H1 (cell line): ENCODE measurements at regions not wholly inside any gene's neighbourhood (a gene's known extent, or its start where the extent isn't known, plus 50 kb on each side); places are given as distances from the start of the nearest gene placed in this dataset.

Experiments
- CTCF ChIA-PET: fragments of 300-600 bp; sonication (Branson Sonifier 250); formaldehyde crosslinking; loops from one replicate; lab custom pipeline; 2021; ENCODE audit not compliant: partially characterized antibody; lab: Charles Lee
- POLR2A ChIA-PET: fragments of 300-600 bp; sonication (Branson Sonifier 250); formaldehyde crosslinking; loops from one replicate; lab custom pipeline; 2021; ENCODE audit warnings: inconsistent platforms; ENCODE audit not compliant: partially characterized antibody; lab: Charles Lee
- DNase-seq, 2 experiments: peaks; one replicate each; pipeline versions ENCODE4 v3.0.0 to v3.0.0-alpha.2; 2010 to 2022; ENCODE audit warnings: low spot score in 2 of 2, low read depth in 1 of 2, mixed read lengths in 1 of 2
- FAIRE-seq: peaks from 2 replicates; lab custom pipeline; 2011; peaks lifted over from hg19 to GRCh38; lab: Jason Lieb, UNC
- H2AFZ ChIP-seq: 2 replicates; pipeline ENCODE4 v1.8.1; 2012; ENCODE audit warnings: low read length, inconsistent platforms
- H2AK5ac ChIP-seq: 2 replicates; pipeline ENCODE4 v1.6.1; 2013; ENCODE audit warnings: low read depth, low read length
- H2BK120ac ChIP-seq: replicated peaks from 2 replicates; pipeline ENCODE3; 2013; ENCODE audit warnings: low read depth, low read length, inconsistent platforms
- H2BK12ac ChIP-seq: 2 replicates; pipeline ENCODE4 v1.6.1; 2013; ENCODE audit warnings: low read depth, low read length
- H2BK15ac ChIP-seq: 2 replicates; pipeline ENCODE4 v1.6.1; 2013; ENCODE audit warnings: low read length
- H2BK20ac ChIP-seq: 2 replicates; pipeline ENCODE4 v1.6.1; 2013; ENCODE audit warnings: low read length
- H2BK5ac ChIP-seq: 2 replicates; pipeline ENCODE4 v1.6.1; 2013; ENCODE audit warnings: low read depth, low read length
- H3K14ac ChIP-seq: 2 replicates; pipeline ENCODE4 v1.6.1; 2013; ENCODE audit warnings: inconsistent platforms; ENCODE audit not compliant: insufficient read length
- H3K18ac ChIP-seq: 2 replicates; pipeline ENCODE4 v1.6.1; 2013; ENCODE audit warnings: low read length; ENCODE audit errors: extremely low read depth
- H3K23ac ChIP-seq: 2 replicates; pipeline ENCODE4 v1.6.1; 2013; ENCODE audit warnings: inconsistent platforms; ENCODE audit not compliant: insufficient read length
- H3K23me2 ChIP-seq: 2 replicates; pipeline ENCODE4 v1.6.1; 2013; ENCODE audit warnings: low read depth, low read length
- H3K27ac ChIP-seq: 2 replicates; pipeline ENCODE4 v1.6.1; 2011; ENCODE audit warnings: low read depth, low read length, inconsistent platforms
- H3K27me3 ChIP-seq, 4 experiments: replicated peaks in 1 of 4; 1 replicate in 1 of 4; 2 replicates in 3 of 4; pipeline versions ENCODE4 v1.6.1 to v1.8.1; 2011 to 2013; ENCODE audit warnings: low read length in 3 of 4, mild to moderate bottlenecking in 3 of 4, inconsistent platforms in 2 of 4, mixed read lengths in 2 of 4, moderate library complexity in 1 of 4; ENCODE audit not compliant: control insufficient read depth in 3 of 4, insufficient read depth in 3 of 4; ENCODE audit errors: extremely low read depth in 1 of 4
- H3K36me3 ChIP-seq, 4 experiments: 2 replicates each; pipeline versions ENCODE4 v1.6.1 to v1.8.1; 2011 to 2013; ENCODE audit warnings: mild to moderate bottlenecking in 4 of 4, low read length in 3 of 4, moderate library complexity in 2 of 4, control low read depth in 1 of 4, inconsistent platforms in 1 of 4; ENCODE audit not compliant: insufficient read depth in 4 of 4, control insufficient read depth in 2 of 4
- H3K4ac ChIP-seq: replicated peaks from 2 replicates; pipeline ENCODE3; 2013; ENCODE audit warnings: low read length, low read depth, mixed read lengths, inconsistent platforms; ENCODE audit not compliant: insufficient read length
- H3K4me1 ChIP-seq, 4 experiments: replicated peaks in 1 of 4; 1 replicate in 1 of 4; 2 replicates in 3 of 4; pipeline versions ENCODE4 v1.6.1 to v1.8.1; 2011 to 2013; ENCODE audit warnings: low read length in 3 of 4, inconsistent platforms in 2 of 4, mixed read lengths in 1 of 4; ENCODE audit not compliant: insufficient read depth in 4 of 4, control insufficient read depth in 3 of 4
- H3K4me2 ChIP-seq, 2 experiments: 2 replicates each; pipeline versions ENCODE4 v1.6.1 to v1.8.1; 2011 to 2013; ENCODE audit warnings: low read depth in 2 of 2, low read length in 2 of 2, control low read depth in 1 of 2, inconsistent platforms in 1 of 2, mild to moderate bottlenecking in 1 of 2; ENCODE audit not compliant: insufficient read depth in 1 of 2
- H3K4me3 ChIP-seq, 4 experiments: fragments of 200-600, 300-600 bp in 1 of 4; sonication (generic), shearing (Covaris generic), sonication (Bioruptor Twin) in 1 of 4; 2 replicates each; pipeline versions ENCODE4 v1.5.1 to v1.8.1; 2011 to 2016; ENCODE audit warnings: low read length in 4 of 4, low read depth in 3 of 4, control low read depth in 2 of 4, inconsistent platforms in 2 of 4, mild to moderate bottlenecking in 2 of 4, mixed read lengths in 1 of 4, moderate library complexity in 1 of 4; ENCODE audit not compliant: insufficient read depth in 2 of 4; ENCODE audit errors: extremely low read depth in 1 of 4
- H3K56ac ChIP-seq: replicated peaks from 2 replicates; pipeline ENCODE3; 2013; ENCODE audit warnings: low read depth, mild to moderate bottlenecking, mixed read lengths, low read length, inconsistent platforms; ENCODE audit not compliant: insufficient read length
- H3K79me1 ChIP-seq: 2 replicates; pipeline ENCODE4 v1.6.1; 2013; ENCODE audit warnings: low read depth, low read length, control low read depth
- H3K79me2 ChIP-seq, 2 experiments: 2 replicates each; pipeline versions ENCODE4 v1.6.1 to v1.8.1; 2012 to 2013; ENCODE audit warnings: low read length in 2 of 2, mild to moderate bottlenecking in 2 of 2, inconsistent platforms in 1 of 2; ENCODE audit not compliant: insufficient read depth in 2 of 2, control insufficient read depth in 1 of 2
- H3K9ac ChIP-seq, 4 experiments: replicated peaks in 1 of 4; 1 replicate in 1 of 4; 2 replicates in 3 of 4; pipeline versions ENCODE4 v1.6.1 to v1.8.1; 2011 to 2013; ENCODE audit warnings: low read depth in 3 of 4, low read length in 3 of 4, control low read depth in 2 of 4, mild to moderate bottlenecking in 2 of 4, moderate library complexity in 2 of 4, inconsistent platforms in 1 of 4; ENCODE audit errors: extremely low read depth in 1 of 4
- H3K9me3 ChIP-seq, 2 experiments: 2 replicates each; pipeline versions ENCODE4 v1.6.1 to v1.8.1; 2012 to 2013; ENCODE audit warnings: mild to moderate bottlenecking in 2 of 2, moderate library complexity in 2 of 2, control low read depth in 1 of 2, inconsistent platforms in 1 of 2, low read depth in 1 of 2, low read length in 1 of 2, mixed read lengths in 1 of 2; ENCODE audit not compliant: insufficient read depth in 2 of 2
- H4K20me1 ChIP-seq, 2 experiments: replicated peaks in 1 of 2; 2 replicates each; pipeline versions ENCODE3 to v1.8.1; 2011 to 2013; ENCODE audit warnings: inconsistent platforms in 2 of 2, low read length in 2 of 2, mild to moderate bottlenecking in 1 of 2; ENCODE audit not compliant: insufficient read depth in 2 of 2, control insufficient read depth in 1 of 2
- H4K5ac ChIP-seq: 2 replicates; pipeline ENCODE4 v1.6.1; 2013; ENCODE audit warnings: low read length, low read depth, mixed read lengths, inconsistent platforms; ENCODE audit not compliant: insufficient read length
- H4K8ac ChIP-seq: 2 replicates; pipeline ENCODE4 v1.8.0; 2013; ENCODE audit warnings: mild to moderate bottlenecking, moderate library complexity, low read length, inconsistent platforms; ENCODE audit not compliant: insufficient read depth; ENCODE audit errors: extremely low read depth
- H4K91ac ChIP-seq: replicated peaks from 2 replicates; pipeline ENCODE3; 2013; ENCODE audit warnings: low read length, mixed read lengths, inconsistent platforms; ENCODE audit not compliant: insufficient read length
- KDM1A ChIP-seq: fragments of 200-600, 300-600 bp; sonication (generic); IDR thresholded peaks from 2 replicates; pipeline ENCODE4 v1.7.1; 2016; ENCODE audit warnings: mild to moderate bottlenecking, low read length, borderline replicate concordance
- PHF8 ChIP-seq: fragments of 200-600 bp; sonication (generic); conservative IDR thresholded peaks from 2 replicates; pipeline ENCODE4 v1.7.1; 2012; ENCODE audit warnings: low read depth, mild to moderate bottlenecking, inconsistent platforms, low read length, moderate library complexity
- WGBS, 2 experiments: shearing (Covaris generic) in 1 of 2; methylation state at CpG; one replicate each; pipeline versions ENCODE4 v1.1.6 to v1.1.7; 2013 to 2015; ENCODE audit warnings: low lambda C conversion rate in 2 of 2, mixed read lengths in 2 of 2, inconsistent platforms in 1 of 2, low coverage in 1 of 2, missing lambda C conversion rate in 1 of 2; ENCODE audit not compliant: insufficient replicate concordance in 2 of 2, insufficient coverage in 1 of 2, insufficient read length in 1 of 2; ENCODE audit errors: extremely low coverage in 1 of 2, missing lambda C conversion rate in 1 of 2; 5-methylcytosine and 5-hydroxymethylcytosine counted together

DNA sequence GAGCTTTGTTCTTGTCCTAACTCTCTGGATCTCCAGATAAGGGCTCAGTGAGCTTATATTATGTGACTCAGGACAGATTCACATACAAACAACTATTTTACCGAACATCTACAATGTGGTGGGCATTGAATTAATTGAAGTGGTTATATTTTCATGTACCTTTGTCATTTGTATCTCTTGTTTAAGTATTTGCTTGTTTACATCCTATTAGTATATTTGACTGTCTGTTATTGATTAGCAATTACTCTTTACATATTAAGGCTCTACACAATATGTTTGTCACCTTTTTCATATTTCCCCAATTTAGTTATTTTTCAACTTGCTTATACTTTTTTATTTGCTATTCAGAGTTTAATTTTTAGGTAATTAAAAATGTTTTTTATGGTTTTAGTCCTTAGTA, 222.4 kb downstream of the TFAP2C start:
- H3K36me3 ChIP-seq = no peaks in the 10 kb centered on the region
- ChIA-PET POLR2A (no interaction called here), CTCF (interaction anchor here (0.9 to 1.9 kb wide), 2 partner anchors 122 to 163 kb away, joined by 3 to 5 read pairs; no protein-coding TSS in a partner anchor)
- H3K18ac ChIP-seq = no peak overlapping the region
- H3K9me3 ChIP-seq = no peaks in the 10 kb centered on the region
- H3K14ac ChIP-seq = no peak overlapping the region
- no peaks in the 10 kb centered on the region for H3K23me2 ChIP-seq
- H3K4me2 ChIP-seq = no peak overlapping the region
- H4K8ac ChIP-seq = no peak overlapping the region
- no peaks in the 10 kb centered on the region for H3K27me3 ChIP-seq
- FAIRE-seq = no peak
- H2AFZ ChIP-seq = no peak overlapping the region
- no peak for DNase-seq
- H3K23ac ChIP-seq = no peak overlapping the region
- H3K9ac ChIP-seq = no peak overlapping the region
- no peak overlapping the region for H3K27ac ChIP-seq
- no peak overlapping the region for H2BK120ac ChIP-seq
- H2BK12ac ChIP-seq = no peak overlapping the region
- H3K4me3 ChIP-seq = no peak overlapping the region
- H4K20me1 ChIP-seq = peaks cover 0 to 3% of the 10 kb centered on the region in 2 experiments
- no peak overlapping the region for H2BK5ac ChIP-seq
- no peak overlapping the region for H2BK20ac ChIP-seq
- H4K5ac ChIP-seq = no peak overlapping the region
- no peak overlapping the region for H3K56ac ChIP-seq
- H2BK15ac ChIP-seq = no peak overlapping the region
- no peak overlapping the region for H4K91ac ChIP-seq
- H2AK5ac ChIP-seq = no peak overlapping the region
- no peak overlapping the region for H3K4ac ChIP-seq
- 95% methylated on average over 1 of the region's 1 CpG; no CpG with 5 or more reads in 1 of the 2 experiments for WGBS, 2 experiments
- no peaks in the 10 kb centered on the region; a peak in 1 of 7 replicates for H3K4me1 ChIP-seq
- H3K79me1 ChIP-seq = no peaks in the 10 kb centered on the region
- TF ChIP-seq KDM1A = peak; percentile 63; the same call in 1 of the 2 replicates
- no peak for TF ChIP-seq PHF8
- no peaks in the 10 kb centered on the region for H3K79me2 ChIP-seq
